Neural progenitor cell (in vitro differentiated cells): ENCODE measurements at regions not wholly inside any gene's neighbourhood (a gene's known extent, or its start where the extent isn't known, plus 50 kb on each side); places are given as distances from the start of the nearest gene placed in this dataset.

Experiments
- EZH2 ChIP-seq: fragments of 200-600 bp; sonication (generic); IDR thresholded peaks from 2 replicates; pipeline ENCODE4 v1.6.1; 2017; ENCODE audit warnings: antibody characterized with exemption, mild to moderate bottlenecking, moderate library complexity
- TF ChIP-seq, protein P1 (sequence below): fragments of 200-600 bp; sonication (generic); IDR thresholded peaks from 2 replicates; pipeline ENCODE4 v1.5.1; 2017; ENCODE audit warnings: antibody characterized with exemption, mild to moderate bottlenecking

DNA sequence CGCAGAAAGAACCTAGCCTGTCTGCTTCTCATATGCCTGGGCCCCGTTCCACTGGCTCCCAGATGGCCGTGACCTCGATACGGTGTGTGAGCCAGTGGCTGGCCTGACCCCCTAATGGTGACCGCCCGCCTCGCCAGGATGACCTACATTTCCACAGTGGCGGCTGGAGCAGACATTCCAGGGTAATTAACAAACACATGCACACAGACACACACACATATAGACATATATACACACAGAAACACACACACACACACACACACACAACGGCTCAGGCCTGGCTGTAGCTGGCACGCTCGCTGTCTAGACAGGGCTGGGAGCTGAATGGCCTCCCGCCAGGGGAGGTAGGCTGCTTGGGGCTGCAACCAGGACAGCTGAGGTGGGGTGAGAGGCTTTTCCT, 227.1 kb downstream of the ANKRD60 start:
- no peak for TF ChIP-seq EZH2
- TF ChIP-seq, protein P1, sequence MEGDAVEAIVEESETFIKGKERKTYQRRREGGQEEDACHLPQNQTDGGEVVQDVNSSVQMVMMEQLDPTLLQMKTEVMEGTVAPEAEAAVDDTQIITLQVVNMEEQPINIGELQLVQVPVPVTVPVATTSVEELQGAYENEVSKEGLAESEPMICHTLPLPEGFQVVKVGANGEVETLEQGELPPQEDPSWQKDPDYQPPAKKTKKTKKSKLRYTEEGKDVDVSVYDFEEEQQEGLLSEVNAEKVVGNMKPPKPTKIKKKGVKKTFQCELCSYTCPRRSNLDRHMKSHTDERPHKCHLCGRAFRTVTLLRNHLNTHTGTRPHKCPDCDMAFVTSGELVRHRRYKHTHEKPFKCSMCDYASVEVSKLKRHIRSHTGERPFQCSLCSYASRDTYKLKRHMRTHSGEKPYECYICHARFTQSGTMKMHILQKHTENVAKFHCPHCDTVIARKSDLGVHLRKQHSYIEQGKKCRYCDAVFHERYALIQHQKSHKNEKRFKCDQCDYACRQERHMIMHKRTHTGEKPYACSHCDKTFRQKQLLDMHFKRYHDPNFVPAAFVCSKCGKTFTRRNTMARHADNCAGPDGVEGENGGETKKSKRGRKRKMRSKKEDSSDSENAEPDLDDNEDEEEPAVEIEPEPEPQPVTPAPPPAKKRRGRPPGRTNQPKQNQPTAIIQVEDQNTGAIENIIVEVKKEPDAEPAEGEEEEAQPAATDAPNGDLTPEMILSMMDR: no peak
